ENCODE measurements at regions not wholly inside any gene's neighbourhood (a gene's known extent, or its start where the extent isn't known, plus 50 kb on each side); places are given as distances from the start of the nearest gene placed in this dataset.

- Histone ChIP-seq H3K36me3 (ENCODE audit: control insufficient read depth in 2 of 2, insufficient read depth in 2 of 2, low read length in 1 of 2) (no peaks in the 10 kb centered on the region), H3K79me2 (ENCODE audit: control insufficient read depth, insufficient read depth, low read length) (no peaks in the 10 kb centered on the region), H2AFZ (ENCODE audit: control insufficient read depth, low read depth, low read length) (no peak overlapping the region), H4K20me1 (ENCODE audit: control insufficient read depth, insufficient read depth) (no peaks in the 10 kb centered on the region), H3K9me3 (replicated peaks; ENCODE audit: control insufficient read depth, insufficient read depth, low read length) (no peaks in the 10 kb centered on the region; the same call in 2 of the 3 replicates), H3K4me2 (ENCODE audit: control insufficient read depth, insufficient read depth) (no peak overlapping the region), H3K27ac (ENCODE audit: control insufficient read depth, insufficient read depth) (no peak overlapping the region), H3K4me3 (no peak overlapping the region), H3K4me1 (ENCODE audit: control insufficient read depth, insufficient read depth, low read length) (no peaks in the 10 kb centered on the region), H3K9ac (ENCODE audit: control insufficient read depth, insufficient read depth, low read length) (no peak overlapping the region), H3K27me3 (replicated peaks in 1 of 2; ENCODE audit: control insufficient read depth in 2 of 2, insufficient read depth in 2 of 2, low read length in 1 of 2) (no peaks in the 10 kb centered on the region; a peak in 1 of 4 replicates)
- ChIA-PET SMC1A (ENCODE audit: uncharacterized antibody, unreplicated experiment) (interaction anchor here (1.0 to 3.5 kb wide), 3 partner anchors 16 to 117 kb away, joined by 3 to 24 read pairs (median 15); no protein-coding TSS in a partner anchor), CTCF (interaction anchor here (0.6 to 4.3 kb wide), 14 partner anchors 9 to 792 kb away, joined by 3 to 27 read pairs (median 10); no protein-coding TSS in a partner anchor), POLR2A (no interaction called here), RAD21 (ENCODE audit: unreplicated experiment) (interaction anchor here (0.7 to 1.1 kb wide), 2 partner anchors 36 to 38 kb away, joined by 3 read pairs; no protein-coding TSS in a partner anchor)
- WGBS (ENCODE audit: insufficient coverage, insufficient replicate concordance, low lambda C conversion rate, missing lambda C conversion rate), result 13% methylated on average over 5 of the region's 5 CpGs
- no peak for ATAC-seq
- in situ Hi-C loops (cut with MboI) (no loop called here), intact Hi-C loops (cut with micrococcal nuclease; ENCODE audit: unreplicated experiment) (loop anchor here (5.0 kb wide), 1 partner anchor 36 kb away; no protein-coding TSS in a partner anchor)
- no peak for FAIRE-seq
- no TSS peak for BruUV-seq (replicated peaks)
- no peak for DNase-seq (ENCODE audit: low read depth, low spot score)
- TF ChIP-seq NKRF (conservative IDR thresholded peaks at IDR 0.05) (no peak), SMC3 (IDR thresholded peaks at IDR 0.05; ENCODE audit: borderline replicate concordance, low read length) (no peak), NRF1 (conservative IDR thresholded peaks at IDR 0.05; ENCODE audit: low read depth, low read length) (no peak), TAF1 (IDR thresholded peaks at IDR 0.05; ENCODE audit: borderline replicate concordance, low read depth, low read length) (no peak), HSF1 (IDR thresholded peaks at IDR 0.05; ENCODE audit: low read depth, low read length) (no peak), TCF7 (IDR thresholded peaks at IDR 0.05; ENCODE audit: borderline replicate concordance) (no peak), WRNIP1 (IDR thresholded peaks at IDR 0.05; ENCODE audit: borderline replicate concordance, low read depth, low read length) (no peak), CUX1 (IDR thresholded peaks at IDR 0.05; ENCODE audit: insufficient replicate concordance, low read depth, low read length) (no peak), BCL3 (IDR thresholded peaks at IDR 0.05; ENCODE audit: borderline replicate concordance, insufficient read depth, low read depth, low read length, poor library complexity, severe bottlenecking) (no peak), PKNOX1 (IDR thresholded peaks at IDR 0.05) (no peak), RAD51 (IDR thresholded peaks at IDR 0.05) (no peak), SIX5 (IDR thresholded peaks at IDR 0.05; ENCODE audit: low read depth, low read length, severe bottlenecking) (no peak)
Measured at GRCh38 chr14:22203036-22203435, 386.0 kb downstream of the DAD1 start.
